ENCODE measurements at regions not wholly inside any gene's neighbourhood (a gene's known extent, or its start where the extent isn't known, plus 50 kb on each side); places are given as distances from the start of the nearest gene placed in this dataset.
"Not testable (repeated sequence)": the region's sequence is repeated elsewhere in the genome, so short reads cannot be mapped to it uniquely, and the experiment has no call there.

- Histone ChIP-seq H3K36me3 (no peaks in the 10 kb centered on the region), H3K4me1 (no peaks in the 10 kb centered on the region), H3K9me3 (no peaks in the 10 kb centered on the region), H3K27ac (no peak overlapping the region), H3K27me3 (no peaks in the 10 kb centered on the region), H3K4me3 (no peak overlapping the region)
- intact Hi-C loops (cut with DNase I; ENCODE audit: low total_unique reads) (no loop called here), in situ Hi-C loops (cut with MboI; ENCODE audit: low sequenced_read_pairs in 4 of 4) (no loop called here)
- no peak for DNase-seq
- no peak for ATAC-seq
- TF ChIP-seq CTCF (IDR thresholded peaks at IDR 0.05 in 4 of 5, conservative IDR thresholded peaks at IDR 0.05 in 1 of 5): no peak
- TF ChIP-seq POLR2A (IDR thresholded peaks at IDR 0.05): no peak
These were observed 227.9 kb upstream of the SHH start for GRCh38 chr7:156039971-156040677.

GRCh38 chr7:156039194-156039593, 226.9 kb upstream of the SHH start:
- intact Hi-C loops (cut with DNase I; ENCODE audit: low total_unique reads): no loop called here
- Histone ChIP-seq H3K27ac (no peak overlapping the region), H3K9me3 (no peaks in the 10 kb centered on the region), H3K36me3 (no peaks in the 10 kb centered on the region), H3K4me1 (no peaks in the 10 kb centered on the region), H3K27me3 (no peaks in the 10 kb centered on the region), H3K4me3 (no peak overlapping the region)
- in situ Hi-C loops (cut with MboI; ENCODE audit: low sequenced_read_pairs in 4 of 4): no loop called here
- TF ChIP-seq CTCF (IDR thresholded peaks at IDR 0.05 in 4 of 5, conservative IDR thresholded peaks at IDR 0.05 in 1 of 5) (no peak), POLR2A (IDR thresholded peaks at IDR 0.05) (no peak)
- DNase-seq (no peak), ATAC-seq (no peak)

- no peaks in the 10 kb centered on the region for H3K36me3 ChIP-seq
- H3K27me3 ChIP-seq: no peaks in the 10 kb centered on the region
- intact Hi-C loops (cut with DNase I; ENCODE audit: low total_unique reads): no loop called here
- no peak for DNase-seq
- no peak for ATAC-seq
- H3K4me3 ChIP-seq: no peak overlapping the region
- TF ChIP-seq POLR2A (IDR thresholded peaks at IDR 0.05) (no peak), CTCF (IDR thresholded peaks at IDR 0.05 in 4 of 5, conservative IDR thresholded peaks at IDR 0.05 in 1 of 5) (no peak)
- no peak overlapping the region for H3K27ac ChIP-seq
- in situ Hi-C loops (cut with MboI; ENCODE audit: low sequenced_read_pairs in 4 of 4): no loop called here
- no peaks in the 10 kb centered on the region for H3K4me1 ChIP-seq
- H3K9me3 ChIP-seq: no peaks in the 10 kb centered on the region
These were observed 226.1 kb upstream of the SHH start for GRCh38 chr7:156038345-156038744.

- Histone ChIP-seq H3K27ac (no peak overlapping the region), H3K9me3 (no peaks in the 10 kb centered on the region), H3K27me3 (no peaks in the 10 kb centered on the region), H3K4me3 (no peak overlapping the region), H3K36me3 (no peaks in the 10 kb centered on the region), H3K4me1 (no peaks in the 10 kb centered on the region)
- no peak for DNase-seq
- in situ Hi-C loops (cut with MboI; ENCODE audit: low sequenced_read_pairs in 4 of 4): no loop called here
- no peak for ATAC-seq
- intact Hi-C loops (cut with DNase I; ENCODE audit: low total_unique reads): no loop called here
- TF ChIP-seq POLR2A (IDR thresholded peaks at IDR 0.05) (no peak), CTCF (IDR thresholded peaks at IDR 0.05 in 4 of 5, conservative IDR thresholded peaks at IDR 0.05 in 1 of 5) (no peak)
These were observed 223.9 kb upstream of the SHH start for GRCh38 chr7:156036153-156036552.

- H3K27ac ChIP-seq; H3K4me1 ChIP-seq; in situ Hi-C loops (cut with MboI; ENCODE audit: low sequenced_read_pairs in 4 of 4); DNase-seq; H3K9me3 ChIP-seq; H3K36me3 ChIP-seq; ATAC-seq; intact Hi-C loops (cut with DNase I; ENCODE audit: low total_unique reads); H3K4me3 ChIP-seq; H3K27me3 ChIP-seq: not testable (repeated sequence)
These were observed 223.1 kb upstream of the SHH start for GRCh38 chr7:156035387-156035786.

Data from gastrocnemius medialis (tissue), 4 donors.